Uterus (tissue), 2 donors: ENCODE measurements at regions not wholly inside any gene's neighbourhood (a gene's known extent, or its start where the extent isn't known, plus 50 kb on each side); places are given as distances from the start of the nearest gene placed in this dataset.

Source experiments
- CTCF ChIP-seq, 4 experiments: fragments of 200-600 bp in 2 of 4; fragments of 450-650 bp in 2 of 4; sonication (generic) in 2 of 4; IDR thresholded peaks; one replicate each; pipeline ENCODE4 v1.5.1; 2016 to 2019; ENCODE audit warnings: antibody characterized with exemption in 4 of 4, mild to moderate bottlenecking in 2 of 4, moderate library complexity in 1 of 4
- POLR2A ChIP-seq, 2 donors: fragments of 450-650 bp; IDR thresholded peaks; one replicate each; pipeline ENCODE4 v1.6.1; 2016; ENCODE audit warnings: antibody characterized with exemption in 2 of 2, mild to moderate bottlenecking in 1 of 2, moderate library complexity in 1 of 2

GRCh38 chr3:144121661-144122060 is 150.0 kb downstream of the DIPK2A start:
- TF ChIP-seq POLR2A (IDR thresholded peaks at IDR 0.05), result no peak
- TF ChIP-seq CTCF (IDR thresholded peaks at IDR 0.05), result no peak
